Left lung (tissue), 4 donors: ENCODE measurements at regions not wholly inside any gene's neighbourhood (a gene's known extent, or its start where the extent isn't known, plus 50 kb on each side); places are given as distances from the start of the nearest gene placed in this dataset.

Source experiments
- ATAC-seq: fragments of 200-7000 bp; cut with Tn5 transposase; one replicate; pipeline ENCODE4 v1.9.1; 2020; ENCODE audit warnings: moderate library complexity
- DNase-seq, 4 donors: peaks; one replicate each; pipeline ENCODE4 v3.0.0-alpha.2; 2013 to 2020
- H3K27ac ChIP-seq, 2 donors: fragments of 200-600 bp; sonication (generic) in 1 of 2; one replicate each; pipeline versions ENCODE4 v1.5.0 to v1.8.0; 2020 to 2021
- H3K27me3 ChIP-seq, 2 donors: fragments of 200-600 bp; sonication (generic) in 1 of 2; one replicate each; pipeline versions ENCODE4 v1.5.0 to v1.8.0; 2020 to 2021
- H3K36me3 ChIP-seq, 2 donors: fragments of 200-600 bp; sonication (generic) in 1 of 2; one replicate each; pipeline versions ENCODE4 v1.5.0 to v1.8.0; 2020 to 2021
- H3K4me1 ChIP-seq, 2 donors: fragments of 200-600 bp; one replicate each; pipeline ENCODE4 v1.8.0; 2021
- H3K4me3 ChIP-seq, 2 donors: fragments of 200-600 bp; sonication (generic) in 1 of 2; one replicate each; pipeline versions ENCODE4 v1.5.0 to v1.8.0; 2020 to 2021; ENCODE audit warnings: mild to moderate bottlenecking in 1 of 2
- H3K9me3 ChIP-seq, 2 donors: fragments of 200-600 bp; sonication (generic) in 1 of 2; one replicate each; pipeline versions ENCODE4 v1.5.0 to v1.8.0; 2020 to 2021
- CTCF ChIP-seq, 2 donors: fragments of 200-600 bp; sonication (generic) in 1 of 2; IDR thresholded peaks; one replicate each; pipeline versions ENCODE4 v1.5.0 to v1.8.0; 2021; ENCODE audit warnings: antibody characterized with exemption in 2 of 2
- intact Hi-C, 2 donors: fragments of 100-400 bp; cut with DNase I; formaldehyde crosslinking; loops; one replicate each; pipeline versions ENCODE4 v1.11.2 to v1.14.2; 2022
- donor health status: DM: no; HTN: yes; CAD: no.
- donor health status: DM: no; HTN: no; CAD: no.

GRCh38 chr6:54026652-54027400 lies 84.4 kb upstream of the MLIP start:
- intact Hi-C loops = no loop called here
- Histone ChIP-seq H3K27ac (no peak overlapping the region), H3K36me3 (no peaks in the 10 kb centered on the region), H3K27me3 (no peaks in the 10 kb centered on the region), H3K4me3 (no peak overlapping the region), H3K4me1 (no peaks in the 10 kb centered on the region), H3K9me3 (no peaks in the 10 kb centered on the region)
- no peak for TF ChIP-seq CTCF (IDR thresholded peaks at IDR 0.05)
- no peak for ATAC-seq
- DNase-seq = no peak

DNA sequence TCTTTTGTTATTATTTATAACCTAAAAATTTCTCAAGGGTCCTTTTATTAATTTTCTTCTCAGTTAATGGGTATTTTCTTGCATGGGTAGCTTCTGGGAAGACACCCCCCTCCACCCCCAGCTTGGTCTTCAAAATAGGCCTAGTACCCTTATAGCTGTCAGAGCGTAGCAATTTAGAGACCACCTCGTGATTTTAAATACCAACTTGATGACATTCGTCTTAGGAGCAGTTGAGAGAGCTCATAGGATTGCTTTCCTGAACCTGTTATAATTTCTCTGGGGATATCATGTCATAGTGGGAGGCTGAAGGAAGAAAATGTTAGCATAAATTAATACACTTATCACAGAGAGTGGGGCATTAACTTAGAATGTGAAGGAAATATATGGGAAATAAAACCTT lies 83.1 kb upstream of the MLIP start:
- Histone ChIP-seq H3K27ac (no peak overlapping the region), H3K36me3 (no peaks in the 10 kb centered on the region), H3K9me3 (no peaks in the 10 kb centered on the region), H3K27me3 (no peaks in the 10 kb centered on the region), H3K4me3 (no peak overlapping the region), H3K4me1 (no peaks in the 10 kb centered on the region)
- ATAC-seq (no peak), DNase-seq (no peak)
- intact Hi-C loops = no loop called here
- TF ChIP-seq CTCF (IDR thresholded peaks at IDR 0.05) = no peak

GRCh38 chr6:54029187-54029586 lies 82.1 kb upstream of the MLIP start:
- TF ChIP-seq CTCF (IDR thresholded peaks at IDR 0.05) = no peak
- Histone ChIP-seq H3K4me3 (no peak overlapping the region), H3K9me3 (no peaks in the 10 kb centered on the region), H3K27ac (no peak overlapping the region), H3K36me3 (no peaks in the 10 kb centered on the region), H3K27me3 (no peaks in the 10 kb centered on the region), H3K4me1 (no peaks in the 10 kb centered on the region)
- intact Hi-C loops = no loop called here
- no peak for ATAC-seq
- DNase-seq = no peak

DNA sequence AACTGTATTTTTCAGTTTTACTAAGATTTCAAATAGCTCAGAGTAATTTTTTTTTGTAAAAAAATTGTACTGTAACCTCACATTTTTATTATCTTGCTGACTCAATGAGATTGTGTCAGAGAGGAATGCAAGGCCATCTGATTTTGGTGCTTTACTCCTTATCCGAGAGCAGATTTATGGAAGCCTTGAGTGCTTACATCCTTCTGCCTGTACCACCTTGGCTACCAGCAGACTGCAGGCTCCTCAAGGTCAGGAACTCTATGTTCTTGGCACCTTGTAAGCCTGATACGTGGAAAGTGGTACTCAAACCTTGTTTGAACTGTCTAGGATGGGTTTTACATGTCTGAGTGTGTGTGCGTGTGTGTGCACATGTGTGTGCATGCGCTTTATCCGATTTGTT lies 80.1 kb upstream of the MLIP start:
- intact Hi-C loops = no loop called here
- ATAC-seq (no peak), DNase-seq (no peak)
- no peak for TF ChIP-seq CTCF (IDR thresholded peaks at IDR 0.05)
- Histone ChIP-seq H3K36me3 (no peaks in the 10 kb centered on the region), H3K27me3 (no peaks in the 10 kb centered on the region), H3K27ac (no peak overlapping the region), H3K4me3 (no peak overlapping the region), H3K4me1 (no peaks in the 10 kb centered on the region), H3K9me3 (no peaks in the 10 kb centered on the region)

DNA sequence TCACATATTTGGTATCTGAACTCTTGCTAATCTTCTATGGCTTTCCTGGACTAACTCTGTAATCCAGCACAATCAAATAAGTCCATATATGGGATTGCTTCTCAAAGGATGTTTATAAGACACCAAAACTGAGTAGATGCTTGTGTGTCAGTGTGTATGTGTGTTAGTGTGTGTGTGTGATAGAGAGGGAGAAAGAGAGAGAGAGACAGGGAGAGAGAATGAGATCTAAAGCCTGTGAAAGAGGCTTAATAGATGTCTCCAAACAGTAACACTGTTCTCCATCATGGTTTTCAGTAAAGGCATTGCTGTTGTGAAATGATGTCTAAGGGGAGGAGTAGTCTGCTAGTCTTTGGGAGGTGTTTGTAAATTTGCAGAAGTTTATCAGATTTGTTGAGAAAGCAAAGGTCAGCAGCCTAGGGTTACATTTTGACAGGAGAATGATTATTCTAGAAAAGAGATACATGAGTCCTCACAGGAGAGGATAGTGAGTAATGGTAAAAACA lies 73.9 kb upstream of the MLIP start:
- no peak for DNase-seq
- no peaks in the 10 kb centered on the region for H3K27me3 ChIP-seq
- no peaks in the 10 kb centered on the region for H3K36me3 ChIP-seq
- H3K27ac ChIP-seq = no peak overlapping the region
- no peak for TF ChIP-seq CTCF (IDR thresholded peaks at IDR 0.05)
- no peak overlapping the region for H3K4me3 ChIP-seq
- H3K9me3 ChIP-seq = peaks cover 0 to 2% of the 10 kb centered on the region in 2 donors
- intact Hi-C loops = no loop called here
- no peaks in the 10 kb centered on the region for H3K4me1 ChIP-seq
- no peak for ATAC-seq
